ENCODE measurements at regions not wholly inside any gene's neighbourhood (a gene's known extent, or its start where the extent isn't known, plus 50 kb on each side); places are given as distances from the start of the nearest gene placed in this dataset.
A peak's percentile ranks its signal among the peaks of the same experiment; 100 is the strongest.

GRCh38 chr2:117571590-117572349, 242.7 kb upstream of the DDX18 start:
- Mint-ChIP-seq H3K36me3 (ENCODE audit: low read depth) (peaks cover 50% of the 10 kb centered on the region), H3K4me1 (no peaks in the 10 kb centered on the region), H3K4me3 (no peak overlapping the region), H3K9me3 (peaks cover 23% of the 10 kb centered on the region), H3K27me3 (ENCODE audit: low read depth) (no peaks in the 10 kb centered on the region), H3K27ac (ENCODE audit: unreplicated experiment) (no peak overlapping the region)
- no peak for DNase-seq (ENCODE audit: low read depth, low spot score)
- no peak for TF ChIP-seq CTCF (conservative IDR thresholded peaks at IDR 0.05)

GRCh38 chr2:117587310-117587709, 227.2 kb upstream of the DDX18 start:
- no peak for DNase-seq (ENCODE audit: low read depth, low spot score)
- Mint-ChIP-seq H3K27me3 (ENCODE audit: low read depth) (no peaks in the 10 kb centered on the region), H3K4me1 (no peaks in the 10 kb centered on the region), H3K27ac (ENCODE audit: unreplicated experiment) (no peak overlapping the region), H3K4me3 (no peak overlapping the region), H3K36me3 (ENCODE audit: low read depth) (peaks cover 47% of the 10 kb centered on the region), H3K9me3 (peaks cover 24% of the 10 kb centered on the region)
- TF ChIP-seq CTCF (conservative IDR thresholded peaks at IDR 0.05) = no peak

GRCh38 chr2:117603060-117603459, 211.4 kb upstream of the DDX18 start:
- DNase-seq (ENCODE audit: low read depth, low spot score) = no peak
- H3K27me3 Mint-ChIP-seq (ENCODE audit: low read depth) = no peaks in the 10 kb centered on the region
- H3K4me1 Mint-ChIP-seq = peaks cover 18% of the 10 kb centered on the region
- H3K4me3 Mint-ChIP-seq = no peak overlapping the region
- peaks cover 66% of the 10 kb centered on the region for H3K36me3 Mint-ChIP-seq (ENCODE audit: low read depth)
- no peak for TF ChIP-seq CTCF (conservative IDR thresholded peaks at IDR 0.05)
- H3K9me3 Mint-ChIP-seq = peaks cover 13% of the 10 kb centered on the region
- H3K27ac Mint-ChIP-seq (ENCODE audit: unreplicated experiment) = no peak overlapping the region

- no peak for DNase-seq (ENCODE audit: low read depth, low spot score)
- peaks cover 10% of the 10 kb centered on the region for H3K9me3 Mint-ChIP-seq
- TF ChIP-seq CTCF (conservative IDR thresholded peaks at IDR 0.05) = no peak
- peaks cover 18% of the 10 kb centered on the region for H3K4me1 Mint-ChIP-seq
- no peak overlapping the region for H3K4me3 Mint-ChIP-seq
- H3K27ac Mint-ChIP-seq (ENCODE audit: unreplicated experiment) = peak overlapping the region; percentile 81
- peaks cover 63% of the 10 kb centered on the region for H3K36me3 Mint-ChIP-seq (ENCODE audit: low read depth)
- no peaks in the 10 kb centered on the region for H3K27me3 Mint-ChIP-seq (ENCODE audit: low read depth)
Observed at GRCh38 chr2:117603567-117603966, 210.9 kb upstream of the DDX18 start.

- TF ChIP-seq CTCF (conservative IDR thresholded peaks at IDR 0.05) = no peak
- Mint-ChIP-seq H3K36me3 (ENCODE audit: low read depth) (peaks cover 42% of the 10 kb centered on the region), H3K4me3 (no peak overlapping the region), H3K27ac (ENCODE audit: unreplicated experiment) (no peak overlapping the region), H3K9me3 (peaks cover 4% of the 10 kb centered on the region), H3K27me3 (ENCODE audit: low read depth) (no peaks in the 10 kb centered on the region), H3K4me1 (peaks cover 19% of the 10 kb centered on the region)
- no peak for DNase-seq (ENCODE audit: low read depth, low spot score)
Observed at GRCh38 chr2:117607202-117607601, 207.3 kb upstream of the DDX18 start.
